Liver (tissue), 7 donors: ENCODE measurements at regions not wholly inside any gene's neighbourhood (a gene's known extent, or its start where the extent isn't known, plus 50 kb on each side); places are given as distances from the start of the nearest gene placed in this dataset.

Experiments
- DNase-seq: peaks from one replicate; pipeline ENCODE4 v3.0.0-alpha.2; 2017; ENCODE audit warnings: low spot score
- H3K27ac ChIP-seq, 2 donors: one replicate each; pipeline ENCODE4 v1.7.0; 2013; ENCODE audit warnings: inconsistent platforms in 2 of 2, low read length in 2 of 2, control low read depth in 1 of 2, low read depth in 1 of 2, mild to moderate bottlenecking in 1 of 2
- H3K27me3 ChIP-seq, 4 donors: one replicate each; pipeline versions ENCODE4 v1.6.1 to v1.7.0; 2013; ENCODE audit warnings: low read length in 3 of 4, inconsistent platforms in 1 of 4, mild to moderate bottlenecking in 1 of 4, moderate library complexity in 1 of 4; ENCODE audit not compliant: control insufficient read depth in 4 of 4, insufficient read depth in 4 of 4
- H3K36me3 ChIP-seq, 4 donors: one replicate each; pipeline versions ENCODE4 v1.6.1 to v1.7.0; 2013; ENCODE audit warnings: low read length in 3 of 4, mild to moderate bottlenecking in 3 of 4, low read depth in 1 of 4, moderate library complexity in 1 of 4; ENCODE audit not compliant: control insufficient read depth in 4 of 4, insufficient read depth in 3 of 4
- H3K4me1 ChIP-seq, 4 donors: one replicate each; pipeline versions ENCODE4 v1.6.1 to v1.7.0; 2013; ENCODE audit warnings: low read length in 3 of 4, mild to moderate bottlenecking in 3 of 4, moderate library complexity in 1 of 4; ENCODE audit not compliant: control insufficient read depth in 4 of 4, insufficient read depth in 4 of 4
- H3K4me3 ChIP-seq, 3 donors: one replicate each; pipeline versions ENCODE4 v1.6.1 to v1.7.0; 2013; ENCODE audit warnings: low read length in 3 of 3, control low read depth in 1 of 3, low read depth in 1 of 3, mild to moderate bottlenecking in 1 of 3
- H3K9ac ChIP-seq, 2 donors: one replicate each; pipeline ENCODE4 v1.7.0; 2013; ENCODE audit warnings: low read length in 2 of 2, mild to moderate bottlenecking in 2 of 2, moderate library complexity in 2 of 2, control low read depth in 1 of 2, low read depth in 1 of 2
- H3K9me3 ChIP-seq, 4 donors: one replicate each; pipeline versions ENCODE4 v1.6.1 to v1.7.0; 2013; ENCODE audit warnings: low read length in 3 of 4; ENCODE audit not compliant: control insufficient read depth in 4 of 4
- FOXA2 ChIP-seq: IDR thresholded peaks from 2 replicates; pipeline ENCODE4 v1.6.1; 2016; ENCODE audit warnings: antibody characterized with exemption
- GABPA ChIP-seq, 2 donors: IDR thresholded peaks in 1 of 2; conservative IDR thresholded peaks in 1 of 2; 2 replicates each; pipeline ENCODE4 v1.6.1; 2016; ENCODE audit warnings: antibody characterized with exemption in 2 of 2, mild to moderate bottlenecking in 1 of 2, moderate library complexity in 1 of 2
- HNF4G ChIP-seq: IDR thresholded peaks from 2 replicates; pipeline ENCODE4 v1.6.1; 2016; ENCODE audit warnings: antibody characterized with exemption
- JUND ChIP-seq, 2 donors: IDR thresholded peaks; 2 replicates each; pipeline ENCODE4 v1.6.1; 2016; ENCODE audit warnings: antibody characterized with exemption in 2 of 2
- RAD21 ChIP-seq, 2 donors: IDR thresholded peaks; 2 replicates each; pipeline ENCODE4 v1.6.1; 2016; ENCODE audit warnings: antibody characterized with exemption in 2 of 2, mild to moderate bottlenecking in 2 of 2
- RXRA ChIP-seq, 2 donors: IDR thresholded peaks; 2 replicates each; pipeline ENCODE4 v1.6.1; 2017 to 2018; ENCODE audit warnings: antibody characterized with exemption in 2 of 2, mild to moderate bottlenecking in 1 of 2
- SP1 ChIP-seq: IDR thresholded peaks from 2 replicates; pipeline ENCODE4 v1.6.1; 2018; ENCODE audit warnings: antibody characterized with exemption, mild to moderate bottlenecking
- TAF1 ChIP-seq: conservative IDR thresholded peaks from 2 replicates; pipeline ENCODE4 v1.6.1; 2016; ENCODE audit warnings: antibody characterized with exemption, mild to moderate bottlenecking
- YY1 ChIP-seq: IDR thresholded peaks from 2 replicates; pipeline ENCODE4 v1.6.1; 2016; ENCODE audit warnings: antibody characterized with exemption, mild to moderate bottlenecking
- TF ChIP-seq, protein P1 (sequence below): IDR thresholded peaks from 2 replicates; pipeline ENCODE4 v1.6.1; 2016; ENCODE audit warnings: antibody characterized with exemption, mild to moderate bottlenecking
- TF ChIP-seq, protein P2 (sequence below): fragments of 150-350 bp; IDR thresholded peaks from 2 replicates; pipeline ENCODE4 v1.5.1; 2017; ENCODE audit warnings: improper control_type of control experiment, low read depth, low read length; ENCODE audit not compliant: missing input control
- TF ChIP-seq, protein P3 (sequence below): IDR thresholded peaks from 2 replicates; pipeline ENCODE4 v1.6.1; 2016; ENCODE audit warnings: antibody characterized with exemption
- TF ChIP-seq, protein P4 (sequence below): IDR thresholded peaks from 2 replicates; pipeline ENCODE4 v1.6.1; 2016; ENCODE audit warnings: antibody characterized with exemption
- donor health status: healthy.
- donor health status: healthy.
- donor health status: healthy.
- donor health status: healthy.

DNA sequence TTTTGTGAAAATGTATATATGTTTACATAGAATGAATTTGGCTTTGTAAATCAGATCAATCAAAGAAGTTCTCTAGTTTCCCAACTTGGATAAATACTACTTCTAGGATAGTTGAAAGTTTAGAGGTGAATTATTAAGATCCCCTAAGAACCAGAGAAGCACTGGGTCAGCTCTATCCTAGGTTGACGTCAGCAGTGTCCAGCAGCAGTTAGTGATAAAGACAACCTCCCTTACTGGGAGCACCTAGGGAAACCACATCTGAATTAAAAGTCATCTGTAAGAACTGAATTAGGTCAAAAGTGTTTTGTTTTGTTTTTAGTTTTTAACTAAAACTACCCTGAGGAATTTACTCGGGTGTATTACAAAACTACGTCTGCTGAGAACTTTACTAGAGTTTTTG lies 178.0 kb downstream of the POLR1F start (continued):
- TF ChIP-seq, protein P1, sequence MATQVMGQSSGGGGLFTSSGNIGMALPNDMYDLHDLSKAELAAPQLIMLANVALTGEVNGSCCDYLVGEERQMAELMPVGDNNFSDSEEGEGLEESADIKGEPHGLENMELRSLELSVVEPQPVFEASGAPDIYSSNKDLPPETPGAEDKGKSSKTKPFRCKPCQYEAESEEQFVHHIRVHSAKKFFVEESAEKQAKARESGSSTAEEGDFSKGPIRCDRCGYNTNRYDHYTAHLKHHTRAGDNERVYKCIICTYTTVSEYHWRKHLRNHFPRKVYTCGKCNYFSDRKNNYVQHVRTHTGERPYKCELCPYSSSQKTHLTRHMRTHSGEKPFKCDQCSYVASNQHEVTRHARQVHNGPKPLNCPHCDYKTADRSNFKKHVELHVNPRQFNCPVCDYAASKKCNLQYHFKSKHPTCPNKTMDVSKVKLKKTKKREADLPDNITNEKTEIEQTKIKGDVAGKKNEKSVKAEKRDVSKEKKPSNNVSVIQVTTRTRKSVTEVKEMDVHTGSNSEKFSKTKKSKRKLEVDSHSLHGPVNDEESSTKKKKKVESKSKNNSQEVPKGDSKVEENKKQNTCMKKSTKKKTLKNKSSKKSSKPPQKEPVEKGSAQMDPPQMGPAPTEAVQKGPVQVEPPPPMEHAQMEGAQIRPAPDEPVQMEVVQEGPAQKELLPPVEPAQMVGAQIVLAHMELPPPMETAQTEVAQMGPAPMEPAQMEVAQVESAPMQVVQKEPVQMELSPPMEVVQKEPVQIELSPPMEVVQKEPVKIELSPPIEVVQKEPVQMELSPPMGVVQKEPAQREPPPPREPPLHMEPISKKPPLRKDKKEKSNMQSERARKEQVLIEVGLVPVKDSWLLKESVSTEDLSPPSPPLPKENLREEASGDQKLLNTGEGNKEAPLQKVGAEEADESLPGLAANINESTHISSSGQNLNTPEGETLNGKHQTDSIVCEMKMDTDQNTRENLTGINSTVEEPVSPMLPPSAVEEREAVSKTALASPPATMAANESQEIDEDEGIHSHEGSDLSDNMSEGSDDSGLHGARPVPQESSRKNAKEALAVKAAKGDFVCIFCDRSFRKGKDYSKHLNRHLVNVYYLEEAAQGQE, result no peak

DNA sequence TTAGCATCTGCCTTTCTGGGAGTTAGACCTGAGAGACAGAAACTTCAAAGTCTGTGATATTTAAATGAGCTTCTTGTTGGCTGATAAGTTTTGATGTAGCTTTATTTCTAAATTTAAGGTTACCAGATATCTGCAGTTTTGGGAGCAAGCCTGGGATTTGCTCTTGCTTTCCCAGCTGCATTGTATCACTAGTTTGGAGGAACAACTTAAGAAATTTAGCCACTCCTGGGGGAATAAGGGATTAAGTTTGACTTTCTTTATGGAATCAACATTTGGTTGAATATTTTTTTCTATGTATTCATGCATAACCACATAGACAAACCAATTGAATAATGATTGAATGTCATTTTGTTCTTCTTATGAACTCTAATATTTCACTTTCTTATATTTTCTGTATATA lies 178.6 kb downstream of the POLR1F start:
- no peak for DNase-seq
- no peak overlapping the region for H3K27ac ChIP-seq
- no peak for TF ChIP-seq RAD21 (IDR thresholded peaks at IDR 0.05)
- TF ChIP-seq, protein P2, sequence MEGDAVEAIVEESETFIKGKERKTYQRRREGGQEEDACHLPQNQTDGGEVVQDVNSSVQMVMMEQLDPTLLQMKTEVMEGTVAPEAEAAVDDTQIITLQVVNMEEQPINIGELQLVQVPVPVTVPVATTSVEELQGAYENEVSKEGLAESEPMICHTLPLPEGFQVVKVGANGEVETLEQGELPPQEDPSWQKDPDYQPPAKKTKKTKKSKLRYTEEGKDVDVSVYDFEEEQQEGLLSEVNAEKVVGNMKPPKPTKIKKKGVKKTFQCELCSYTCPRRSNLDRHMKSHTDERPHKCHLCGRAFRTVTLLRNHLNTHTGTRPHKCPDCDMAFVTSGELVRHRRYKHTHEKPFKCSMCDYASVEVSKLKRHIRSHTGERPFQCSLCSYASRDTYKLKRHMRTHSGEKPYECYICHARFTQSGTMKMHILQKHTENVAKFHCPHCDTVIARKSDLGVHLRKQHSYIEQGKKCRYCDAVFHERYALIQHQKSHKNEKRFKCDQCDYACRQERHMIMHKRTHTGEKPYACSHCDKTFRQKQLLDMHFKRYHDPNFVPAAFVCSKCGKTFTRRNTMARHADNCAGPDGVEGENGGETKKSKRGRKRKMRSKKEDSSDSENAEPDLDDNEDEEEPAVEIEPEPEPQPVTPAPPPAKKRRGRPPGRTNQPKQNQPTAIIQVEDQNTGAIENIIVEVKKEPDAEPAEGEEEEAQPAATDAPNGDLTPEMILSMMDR, result no peak
- TF ChIP-seq HNF4G, result no peak
- no peak for TF ChIP-seq GABPA (IDR thresholded peaks at IDR 0.05 in 1 of 2, conservative IDR thresholded peaks at IDR 0.05 in 1 of 2)
- TF ChIP-seq FOXA2, result no peak
- TF ChIP-seq, protein P3, sequence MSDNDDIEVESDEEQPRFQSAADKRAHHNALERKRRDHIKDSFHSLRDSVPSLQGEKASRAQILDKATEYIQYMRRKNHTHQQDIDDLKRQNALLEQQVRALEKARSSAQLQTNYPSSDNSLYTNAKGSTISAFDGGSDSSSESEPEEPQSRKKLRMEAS, result no peak
- TF ChIP-seq, protein P4, sequence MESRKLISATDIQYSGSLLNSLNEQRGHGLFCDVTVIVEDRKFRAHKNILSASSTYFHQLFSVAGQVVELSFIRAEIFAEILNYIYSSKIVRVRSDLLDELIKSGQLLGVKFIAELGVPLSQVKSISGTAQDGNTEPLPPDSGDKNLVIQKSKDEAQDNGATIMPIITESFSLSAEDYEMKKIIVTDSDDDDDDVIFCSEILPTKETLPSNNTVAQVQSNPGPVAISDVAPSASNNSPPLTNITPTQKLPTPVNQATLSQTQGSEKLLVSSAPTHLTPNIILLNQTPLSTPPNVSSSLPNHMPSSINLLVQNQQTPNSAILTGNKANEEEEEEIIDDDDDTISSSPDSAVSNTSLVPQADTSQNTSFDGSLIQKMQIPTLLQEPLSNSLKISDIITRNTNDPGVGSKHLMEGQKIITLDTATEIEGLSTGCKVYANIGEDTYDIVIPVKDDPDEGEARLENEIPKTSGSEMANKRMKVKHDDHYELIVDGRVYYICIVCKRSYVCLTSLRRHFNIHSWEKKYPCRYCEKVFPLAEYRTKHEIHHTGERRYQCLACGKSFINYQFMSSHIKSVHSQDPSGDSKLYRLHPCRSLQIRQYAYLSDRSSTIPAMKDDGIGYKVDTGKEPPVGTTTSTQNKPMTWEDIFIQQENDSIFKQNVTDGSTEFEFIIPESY, result no peak
- TF ChIP-seq SP1, result no peak
- no peak for TF ChIP-seq TAF1
- TF ChIP-seq, protein P1, result no peak
- no peak for TF ChIP-seq YY1
- no peak for TF ChIP-seq RXRA (IDR thresholded peaks at IDR 0.05)
- TF ChIP-seq JUND (IDR thresholded peaks at IDR 0.05), result no peak
- H3K4me3 ChIP-seq, result no peak overlapping the region
- no peaks in the 10 kb centered on the region for H3K36me3 ChIP-seq
- peaks cover 0 to 2% (median 0%) of the 10 kb centered on the region in 4 donors for H3K9me3 ChIP-seq
- no peak overlapping the region for H3K9ac ChIP-seq
- H3K27me3 ChIP-seq, result no peaks in the 10 kb centered on the region
- no peaks in the 10 kb centered on the region for H3K4me1 ChIP-seq
